ENCODE measurements at regions not wholly inside any gene's neighbourhood (a gene's known extent, or its start where the extent isn't known, plus 50 kb on each side); places are given as distances from the start of the nearest gene placed in this dataset.

- TF ChIP-seq POLR2A (IDR thresholded peaks at IDR 0.05) = no peak
- TF ChIP-seq CTCF (IDR thresholded peaks at IDR 0.05) = no peak
Measured at GRCh38 chr11:101269990-101270660, 140.5 kb upstream of the PGR start.

Measured in adrenal gland (tissue), 5 donors.